HepG2 (cell line): ENCODE measurements at regions not wholly inside any gene's neighbourhood (a gene's known extent, or its start where the extent isn't known, plus 50 kb on each side); places are given as distances from the start of the nearest gene placed in this dataset.

Experiments used
- GLI4 ChIP-seq: sonication (generic); formaldehyde crosslinking; IDR thresholded peaks from 2 replicates; pipeline ENCODE4 v1.5.1; 2020; ENCODE audit warnings: missing genetic modification reagents, mild to moderate bottlenecking, moderate library complexity, borderline replicate concordance
- HOXD1 ChIP-seq: sonication (generic); formaldehyde crosslinking; IDR thresholded peaks from 2 replicates; pipeline ENCODE4 v1.5.0; 2020; ENCODE audit warnings: missing genetic modification reagents
- KLF12 ChIP-seq: sonication (generic); formaldehyde crosslinking; IDR thresholded peaks from 2 replicates; pipeline ENCODE4 v1.4.0; 2020; ENCODE audit warnings: missing genetic modification reagents, borderline replicate concordance
- MEIS2 ChIP-seq: sonication (generic); formaldehyde crosslinking; IDR thresholded peaks from 2 replicates; pipeline ENCODE4 v1.9.0; 2021; ENCODE audit warnings: mild to moderate bottlenecking, missing genetic modification reagents
- MIER3 ChIP-seq: IDR thresholded peaks from 2 replicates; pipeline ENCODE4 v1.6.1; 2016; ENCODE audit warnings: missing compliant biosample characterization, borderline replicate concordance
- NAIF1 ChIP-seq: sonication (generic); formaldehyde crosslinking; IDR thresholded peaks from 2 replicates; pipeline ENCODE4 v1.5.0; 2020; ENCODE audit warnings: mild to moderate bottlenecking, missing genetic modification reagents, borderline replicate concordance
- PPARG ChIP-seq: conservative IDR thresholded peaks from 2 replicates; pipeline ENCODE4 v1.6.1; 2016; ENCODE audit warnings: missing biosample characterization, missing genetic modification reagents
- RAD21 ChIP-seq: fragments of 450-650 bp; formaldehyde crosslinking; IDR thresholded peaks from 2 replicates; pipeline ENCODE4 v1.5.0; 2020; ENCODE audit warnings: mild to moderate bottlenecking
- RCOR2 ChIP-seq: IDR thresholded peaks from 2 replicates; pipeline ENCODE4 v1.6.1; 2016; ENCODE audit warnings: missing biosample characterization, missing genetic modification reagents
- REPIN1 ChIP-seq: sonication (generic); formaldehyde crosslinking; IDR thresholded peaks from 2 replicates; pipeline ENCODE4 v1.8.0; 2022; ENCODE audit warnings: missing genetic modification reagents, low read depth, mild to moderate bottlenecking, borderline replicate concordance
- RFXANK ChIP-seq: IDR thresholded peaks from 2 replicates; pipeline ENCODE4 v1.6.1; 2016
- SAP130 ChIP-seq: IDR thresholded peaks from 2 replicates; pipeline ENCODE4 v1.6.1; 2016; ENCODE audit warnings: low read depth
- TOPORS ChIP-seq: sonication (generic); formaldehyde crosslinking; IDR thresholded peaks from 2 replicates; pipeline ENCODE4 v1.8.0; 2023; ENCODE audit warnings: mild to moderate bottlenecking, missing genetic modification reagents
- TSC22D2 ChIP-seq: sonication (generic); formaldehyde crosslinking; IDR thresholded peaks from 2 replicates; pipeline ENCODE4 v1.5.1; 2020; ENCODE audit warnings: missing genetic modification reagents, mild to moderate bottlenecking, borderline replicate concordance
- XBP1 ChIP-seq: sonication (generic); formaldehyde crosslinking; IDR thresholded peaks from 2 replicates; pipeline ENCODE4 v1.5.0; 2020; ENCODE audit warnings: missing genetic modification reagents
- ZBTB21 ChIP-seq: sonication (generic); formaldehyde crosslinking; IDR thresholded peaks from 2 replicates; pipeline ENCODE4 v1.4.0; 2020; ENCODE audit warnings: missing genetic modification reagents
- ZFP41 ChIP-seq: sonication (generic); formaldehyde crosslinking; IDR thresholded peaks from 2 replicates; pipeline ENCODE4 v1.4.0; 2020; ENCODE audit warnings: mild to moderate bottlenecking, missing genetic modification reagents, borderline replicate concordance
- ZFY ChIP-seq: sonication (generic); formaldehyde crosslinking; IDR thresholded peaks from 2 replicates; pipeline ENCODE4 v1.4.0; 2020; ENCODE audit warnings: missing genetic modification reagents
- ZNF329 ChIP-seq: sonication (generic); formaldehyde crosslinking; IDR thresholded peaks from 2 replicates; pipeline ENCODE4 v1.9.0; 2021; ENCODE audit warnings: low read depth, mild to moderate bottlenecking, missing genetic modification reagents
- ZNF670 ChIP-seq: sonication (generic); formaldehyde crosslinking; IDR thresholded peaks from 2 replicates; pipeline ENCODE4 v1.8.0; 2022; ENCODE audit warnings: mild to moderate bottlenecking, missing genetic modification reagents, borderline replicate concordance
- ZNF75D ChIP-seq: sonication (generic); formaldehyde crosslinking; IDR thresholded peaks from 2 replicates; pipeline ENCODE4 v1.8.1; 2023; ENCODE audit warnings: missing genetic modification reagents, mild to moderate bottlenecking, borderline replicate concordance
- TF ChIP-seq, protein P1 (sequence below): sonication (generic); formaldehyde crosslinking; IDR thresholded peaks from 2 replicates; pipeline ENCODE4 v1.5.0; 2020; ENCODE audit warnings: mild to moderate bottlenecking, missing genetic modification reagents, borderline replicate concordance
- TF ChIP-seq, protein P2 (sequence below): sonication (generic); formaldehyde crosslinking; IDR thresholded peaks from 2 replicates; pipeline ENCODE4 v1.5.0; 2020; ENCODE audit warnings: missing genetic modification reagents
- TF ChIP-seq, protein P3 (sequence below): IDR thresholded peaks from 2 replicates; pipeline ENCODE4 v1.6.1; 2018; ENCODE audit warnings: missing genetic modification reagents
- TF ChIP-seq, protein P4 (sequence below): IDR thresholded peaks from 2 replicates; pipeline ENCODE4 v1.6.1; 2012; ENCODE audit warnings: inconsistent platforms
- TF ChIP-seq, protein P5 (sequence below): sonication (generic); formaldehyde crosslinking; IDR thresholded peaks from 2 replicates; pipeline ENCODE4 v1.5.0; 2020; ENCODE audit warnings: mild to moderate bottlenecking, missing genetic modification reagents, moderate library complexity

DNA sequence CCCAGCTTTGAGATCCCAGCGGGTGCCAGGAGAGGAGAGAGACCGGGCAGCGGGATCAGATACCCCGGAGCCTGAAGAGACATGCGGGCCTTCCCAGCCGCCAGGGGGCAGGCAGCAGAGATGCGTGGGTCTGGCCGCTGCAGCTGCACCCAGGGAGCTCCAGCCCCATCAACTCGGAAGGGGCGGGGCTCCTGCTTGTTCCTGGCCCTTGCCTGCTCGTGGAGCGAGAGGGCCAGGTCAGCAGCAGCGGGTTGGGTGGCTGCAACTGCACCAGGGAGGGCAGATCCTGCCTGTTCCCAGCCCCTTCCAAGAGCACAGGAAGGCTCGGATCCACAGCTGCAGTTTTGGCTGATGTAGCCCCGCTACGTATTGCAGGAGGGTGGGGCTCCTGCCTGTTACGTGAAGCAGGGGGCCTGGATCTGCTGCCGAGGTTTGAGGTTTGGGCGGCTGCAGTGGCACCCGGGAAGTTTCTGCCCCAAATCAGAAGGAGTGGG is 532.8 kb downstream of the RFPL4B start (continued):
- TF ChIP-seq, protein P1, sequence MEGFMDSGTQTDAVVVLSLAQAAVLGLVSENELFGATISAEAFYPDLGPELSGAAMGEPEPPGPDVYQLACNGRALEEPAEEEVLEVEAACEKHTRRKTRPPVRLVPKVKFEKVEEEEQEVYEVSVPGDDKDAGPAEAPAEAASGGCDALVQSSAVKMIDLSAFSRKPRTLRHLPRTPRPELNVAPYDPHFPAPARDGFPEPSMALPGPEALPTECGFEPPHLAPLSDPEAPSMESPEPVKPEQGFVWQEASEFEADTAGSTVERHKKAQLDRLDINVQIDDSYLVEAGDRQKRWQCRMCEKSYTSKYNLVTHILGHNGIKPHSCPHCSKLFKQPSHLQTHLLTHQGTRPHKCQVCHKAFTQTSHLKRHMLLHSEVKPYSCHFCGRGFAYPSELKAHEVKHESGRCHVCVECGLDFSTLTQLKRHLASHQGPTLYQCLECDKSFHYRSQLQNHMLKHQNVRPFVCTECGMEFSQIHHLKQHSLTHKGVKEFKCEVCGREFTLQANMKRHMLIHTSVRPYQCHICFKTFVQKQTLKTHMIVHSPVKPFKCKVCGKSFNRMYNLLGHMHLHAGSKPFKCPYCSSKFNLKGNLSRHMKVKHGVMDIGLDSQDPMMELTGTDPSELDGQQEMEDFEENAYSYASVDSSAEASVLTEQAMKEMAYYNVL = peak; percentile 34; the same call in 1 of the 2 replicates
- TF ChIP-seq, protein P2, sequence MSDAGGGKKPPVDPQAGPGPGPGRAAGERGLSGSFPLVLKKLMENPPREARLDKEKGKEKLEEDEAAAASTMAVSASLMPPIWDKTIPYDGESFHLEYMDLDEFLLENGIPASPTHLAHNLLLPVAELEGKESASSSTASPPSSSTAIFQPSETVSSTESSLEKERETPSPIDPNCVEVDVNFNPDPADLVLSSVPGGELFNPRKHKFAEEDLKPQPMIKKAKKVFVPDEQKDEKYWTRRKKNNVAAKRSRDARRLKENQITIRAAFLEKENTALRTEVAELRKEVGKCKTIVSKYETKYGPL (CRISPR knock-in tag) = 0 out of 2 replicates have a peak, but pooled peaks have one; percentile 30
- TF ChIP-seq TSC22D2 (CRISPR knock-in tag) = peak; percentile 66; the same call in 1 of the 2 replicates
- peak; percentile 92; the same call in 1 of the 2 replicates for TF ChIP-seq KLF12 (CRISPR knock-in tag)
- TF ChIP-seq HOXD1 (CRISPR knock-in tag) = peak; percentile 73
- peak; percentile 89 for TF ChIP-seq REPIN1 (CRISPR knock-in tag)
- TF ChIP-seq NAIF1 (CRISPR knock-in tag) = no peak; the same call in 1 of the 2 replicates
- TF ChIP-seq, protein P3, sequence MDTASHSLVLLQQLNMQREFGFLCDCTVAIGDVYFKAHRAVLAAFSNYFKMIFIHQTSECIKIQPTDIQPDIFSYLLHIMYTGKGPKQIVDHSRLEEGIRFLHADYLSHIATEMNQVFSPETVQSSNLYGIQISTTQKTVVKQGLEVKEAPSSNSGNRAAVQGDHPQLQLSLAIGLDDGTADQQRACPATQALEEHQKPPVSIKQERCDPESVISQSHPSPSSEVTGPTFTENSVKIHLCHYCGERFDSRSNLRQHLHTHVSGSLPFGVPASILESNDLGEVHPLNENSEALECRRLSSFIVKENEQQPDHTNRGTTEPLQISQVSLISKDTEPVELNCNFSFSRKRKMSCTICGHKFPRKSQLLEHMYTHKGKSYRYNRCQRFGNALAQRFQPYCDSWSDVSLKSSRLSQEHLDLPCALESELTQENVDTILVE (CRISPR knock-in tag) = peak; percentile 52
- TF ChIP-seq, protein P4, sequence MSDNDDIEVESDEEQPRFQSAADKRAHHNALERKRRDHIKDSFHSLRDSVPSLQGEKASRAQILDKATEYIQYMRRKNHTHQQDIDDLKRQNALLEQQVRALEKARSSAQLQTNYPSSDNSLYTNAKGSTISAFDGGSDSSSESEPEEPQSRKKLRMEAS = peak; percentile 78
- TF ChIP-seq ZBTB21 (CRISPR knock-in tag) = no peak
- peak; percentile 80; the same call in 1 of the 2 replicates for TF ChIP-seq TOPORS (CRISPR knock-in tag)
- no peak for TF ChIP-seq MIER3
- 0 out of 2 replicates have a peak, but pooled peaks have one; percentile 73 for TF ChIP-seq XBP1
- TF ChIP-seq ZFP41 (CRISPR knock-in tag) = no peak
- TF ChIP-seq SAP130 = peak; percentile 71
- TF ChIP-seq GLI4 (CRISPR knock-in tag) = no peak
- TF ChIP-seq PPARG (CRISPR knock-in tag) = peak; percentile 56; the same call in 1 of the 2 replicates
- TF ChIP-seq RFXANK (CRISPR knock-in tag) = 0 out of 2 replicates have a peak, but pooled peaks have one; percentile 61
- TF ChIP-seq ZNF329 (CRISPR knock-in tag) = peak; percentile 55
- TF ChIP-seq ZFY = peak; percentile 81
- peak; percentile 69; the same call in 1 of the 2 replicates for TF ChIP-seq MEIS2 (CRISPR knock-in tag)
- TF ChIP-seq RAD21 (CRISPR knock-in tag) = peak; percentile 97
- TF ChIP-seq, protein P5, sequence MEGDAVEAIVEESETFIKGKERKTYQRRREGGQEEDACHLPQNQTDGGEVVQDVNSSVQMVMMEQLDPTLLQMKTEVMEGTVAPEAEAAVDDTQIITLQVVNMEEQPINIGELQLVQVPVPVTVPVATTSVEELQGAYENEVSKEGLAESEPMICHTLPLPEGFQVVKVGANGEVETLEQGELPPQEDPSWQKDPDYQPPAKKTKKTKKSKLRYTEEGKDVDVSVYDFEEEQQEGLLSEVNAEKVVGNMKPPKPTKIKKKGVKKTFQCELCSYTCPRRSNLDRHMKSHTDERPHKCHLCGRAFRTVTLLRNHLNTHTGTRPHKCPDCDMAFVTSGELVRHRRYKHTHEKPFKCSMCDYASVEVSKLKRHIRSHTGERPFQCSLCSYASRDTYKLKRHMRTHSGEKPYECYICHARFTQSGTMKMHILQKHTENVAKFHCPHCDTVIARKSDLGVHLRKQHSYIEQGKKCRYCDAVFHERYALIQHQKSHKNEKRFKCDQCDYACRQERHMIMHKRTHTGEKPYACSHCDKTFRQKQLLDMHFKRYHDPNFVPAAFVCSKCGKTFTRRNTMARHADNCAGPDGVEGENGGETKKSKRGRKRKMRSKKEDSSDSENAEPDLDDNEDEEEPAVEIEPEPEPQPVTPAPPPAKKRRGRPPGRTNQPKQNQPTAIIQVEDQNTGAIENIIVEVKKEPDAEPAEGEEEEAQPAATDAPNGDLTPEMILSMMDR (CRISPR knock-in tag) = peak; percentile 99
- TF ChIP-seq ZNF670 = peak; percentile 75; the same call in 1 of the 2 replicates
- peak; percentile 59; the same call in 1 of the 2 replicates for TF ChIP-seq RCOR2 (CRISPR knock-in tag)
- no peak for TF ChIP-seq ZNF75D (CRISPR knock-in tag)
